Endothelial cell of umbilical vein (primary cell): ENCODE measurements at regions not wholly inside any gene's neighbourhood (a gene's known extent, or its start where the extent isn't known, plus 50 kb on each side); places are given as distances from the start of the nearest gene placed in this dataset.

Experiments
- BruUV-seq: library from RNA; stranded (reverse); fragments of 400-500 nt; replicated peaks from 2 replicates; lab custom pipeline; 2021; lab: Mats Ljungman, UMichigan
- CTCF ChIA-PET: fragments of 300-600, 350-600 bp; sonication (Branson Sonifier 250); formaldehyde crosslinking; loops from one replicate; lab custom pipeline; 2021; ENCODE audit warnings: antibody characterized with exemption, inconsistent platforms; lab: Charles Lee
- POLR2A ChIA-PET: fragments of 300-600, 350-600 bp; sonication (Branson Sonifier 250); formaldehyde crosslinking; loops from one replicate; lab custom pipeline; 2021; ENCODE audit warnings: antibody characterized with exemption, inconsistent platforms; lab: Charles Lee
- DNase-seq: peaks from one replicate; pipeline ENCODE4 v3.0.0-alpha.2; 2011; ENCODE audit warnings: low read depth, low spot score
- FAIRE-seq: peaks from 2 replicates; lab custom pipeline; 2011; peaks lifted over from hg19 to GRCh38; lab: Jason Lieb, UNC
- H2AFZ ChIP-seq: 2 replicates; pipeline ENCODE4 v1.6.0; 2012; ENCODE audit warnings: low read depth, low read length, control low read depth, inconsistent platforms
- H3K27ac ChIP-seq: 2 replicates; pipeline ENCODE4 v1.5.1; 2011; ENCODE audit warnings: low read depth, mild to moderate bottlenecking, control low read depth, low read length, moderate library complexity; ENCODE audit not compliant: insufficient read depth
- H3K27me3 ChIP-seq, 2 experiments: 2 replicates each; pipeline versions ENCODE4 v1.6.0 to v1.6.1; 2011; ENCODE audit warnings: low read length in 2 of 2, mixed read lengths in 1 of 2; ENCODE audit not compliant: control insufficient read depth in 2 of 2, insufficient read depth in 2 of 2
- H3K36me3 ChIP-seq, 2 experiments: 2 replicates in 1 of 2; 3 replicates in 1 of 2; pipeline ENCODE4 v1.5.1; 2011; ENCODE audit warnings: low read length in 2 of 2, mild to moderate bottlenecking in 1 of 2, moderate library complexity in 1 of 2; ENCODE audit not compliant: control insufficient read depth in 2 of 2, insufficient read depth in 2 of 2; ENCODE audit errors: extremely low read depth in 1 of 2
- H3K4me1 ChIP-seq: 3 replicates; pipeline ENCODE4 v1.5.1; 2011; ENCODE audit warnings: mild to moderate bottlenecking, low read length; ENCODE audit not compliant: control insufficient read depth, insufficient read depth; ENCODE audit errors: extremely low read depth
- H3K4me2 ChIP-seq: 2 replicates; pipeline ENCODE4 v1.6.1; 2011; ENCODE audit warnings: low read length, control low read depth, mixed read lengths; ENCODE audit not compliant: insufficient read depth
- H3K4me3 ChIP-seq, 3 experiments: fragments of 200-600 bp in 1 of 3; sonication (generic), shearing (Covaris generic) in 1 of 3; replicated peaks in 1 of 3; 2 replicates each; pipeline ENCODE4 v1.5.1; 2011 to 2016; ENCODE audit warnings: control low read depth in 3 of 3, low read length in 3 of 3, mild to moderate bottlenecking in 2 of 3, inconsistent platforms in 1 of 3, low read depth in 1 of 3, moderate library complexity in 1 of 3; ENCODE audit not compliant: insufficient read depth in 1 of 3
- H3K79me2 ChIP-seq: 2 replicates; pipeline ENCODE4 v1.6.0; 2012; ENCODE audit warnings: low read length, inconsistent platforms; ENCODE audit not compliant: control insufficient read depth, insufficient read depth
- H3K9ac ChIP-seq: replicated peaks from 2 replicates; pipeline ENCODE3; 2011; ENCODE audit warnings: low read length, control low read depth; ENCODE audit not compliant: insufficient read depth; ENCODE audit errors: extremely low read depth
- H3K9me1 ChIP-seq: replicated peaks from 3 replicates; pipeline ENCODE4 v1.6.0; 2011; ENCODE audit warnings: mild to moderate bottlenecking, low read length; ENCODE audit not compliant: control insufficient read depth, insufficient read depth; ENCODE audit errors: extremely low read depth
- H3K9me3 ChIP-seq: replicated peaks from 2 replicates; pipeline ENCODE4 v1.5.1; 2012; ENCODE audit warnings: low read length, inconsistent platforms; ENCODE audit not compliant: control insufficient read depth, insufficient read depth
- H4K20me1 ChIP-seq: replicated peaks from 2 replicates; pipeline ENCODE3; 2011; ENCODE audit warnings: mild to moderate bottlenecking, low read length; ENCODE audit not compliant: control insufficient read depth, insufficient read depth; ENCODE audit errors: extremely low read depth
- EZH2 ChIP-seq: IDR thresholded peaks from 2 replicates; pipeline ENCODE4 v1.6.1; 2012; ENCODE audit warnings: borderline replicate concordance, low read depth, mild to moderate bottlenecking, moderate library complexity, low read length, inconsistent platforms; ENCODE audit not compliant: severe bottlenecking
- FOS ChIP-seq: IDR thresholded peaks from 2 replicates; pipeline ENCODE4 v1.6.1; 2011; ENCODE audit warnings: mild to moderate bottlenecking, low read length, moderate library complexity, borderline replicate concordance; ENCODE audit not compliant: insufficient read depth
- GATA2 ChIP-seq: IDR thresholded peaks from 2 replicates; pipeline ENCODE4 v1.7.0; 2011; ENCODE audit warnings: low read depth, mild to moderate bottlenecking, moderate library complexity, mixed read lengths, low read length; ENCODE audit not compliant: insufficient read length, insufficient read depth
- JUN ChIP-seq: IDR thresholded peaks from 2 replicates; pipeline ENCODE4 v1.6.1; 2011; ENCODE audit warnings: borderline replicate concordance, low read depth; ENCODE audit not compliant: insufficient read length, insufficient read depth
- MYC ChIP-seq: IDR thresholded peaks from one replicate; pipeline ENCODE4 v1.6.1; 2011; ENCODE audit warnings: mild to moderate bottlenecking, low read depth, low read length
- POLR2A ChIP-seq: IDR thresholded peaks from 2 replicates; pipeline ENCODE4 v1.6.1; 2012; ENCODE audit warnings: low read depth, mild to moderate bottlenecking, control low read depth, low read length
- POLR2AphosphoS5 ChIP-seq: IDR thresholded peaks from 2 replicates; pipeline ENCODE4 v1.6.1; 2012; ENCODE audit warnings: low read depth, mild to moderate bottlenecking, control low read depth, low read length, moderate library complexity; ENCODE audit not compliant: insufficient read depth
- dilution Hi-C: fragments of 300-500 bp; cut with MboI; formaldehyde crosslinking; loops from one replicate; pipeline ENCODE4 v1.15.0; 2019; ENCODE audit warnings: low sequenced_read_pairs; ENCODE audit not compliant: extremely low pct_ligation_motif_present
- intact Hi-C: fragments of 100-400 bp; cut with micrococcal nuclease; formaldehyde crosslinking; loops from one replicate; pipeline ENCODE4 v1.10.0; 2022
- TF ChIP-seq, protein P1 (sequence below): IDR thresholded peaks from 2 replicates; pipeline ENCODE4 v1.6.1; 2011; ENCODE audit not compliant: insufficient read depth, insufficient read length
- TF ChIP-seq, protein P2 (sequence below), 2 donors: IDR thresholded peaks; 1 replicate in 1 of 2; 2 replicates in 1 of 2; pipeline ENCODE4 v1.5.1; 2011; ENCODE audit warnings: low read length in 2 of 2, mild to moderate bottlenecking in 2 of 2, moderate library complexity in 2 of 2, control low read depth in 1 of 2, inconsistent platforms in 1 of 2, low read depth in 1 of 2; ENCODE audit not compliant: insufficient read depth in 1 of 2; ENCODE audit errors: extremely low read depth in 1 of 2

DNA sequence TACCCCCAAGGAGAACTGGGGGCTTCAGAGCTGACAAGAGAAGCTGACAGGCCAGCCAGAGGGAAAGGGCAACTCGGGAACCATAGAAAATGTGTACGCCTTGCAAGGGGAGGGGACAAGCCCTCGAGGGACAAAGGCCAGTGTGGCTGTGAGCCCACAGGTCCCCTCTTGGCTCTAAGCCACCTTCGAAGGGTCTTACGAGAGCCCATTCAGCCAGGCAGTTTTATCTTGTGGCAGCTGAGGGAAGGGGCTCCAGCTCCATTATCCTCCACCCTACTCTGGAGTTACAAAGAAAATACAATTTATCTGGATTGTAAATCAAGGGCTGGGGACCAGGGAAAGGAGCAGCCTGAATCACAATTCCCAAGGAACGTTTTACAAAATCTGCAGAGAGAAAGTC is 159.5 kb upstream of the ZMIZ1 start:
- POLR2A ChIA-PET, result no interaction called here
- no TSS peak for BruUV-seq
- no peak overlapping the region for H3K4me2 ChIP-seq
- intact Hi-C loops, result no loop called here
- no peak overlapping the region for H3K27ac ChIP-seq
- no peak overlapping the region for H3K4me3 ChIP-seq
- H3K4me1 ChIP-seq, result no peaks in the 10 kb centered on the region
- no peaks in the 10 kb centered on the region for H3K79me2 ChIP-seq
- H4K20me1 ChIP-seq, result no peaks in the 10 kb centered on the region
- dilution Hi-C loops, result no loop called here
- CTCF ChIA-PET, result interaction anchor here (1.1 to 1.5 kb wide), 2 partner anchors 8 to 12 kb away, joined by 3 read pairs; no protein-coding TSS in a partner anchor
- H3K9me1 ChIP-seq, result no peaks in the 10 kb centered on the region
- H3K27me3 ChIP-seq, result no peaks in the 10 kb centered on the region
- no peak for DNase-seq
- no peak for TF ChIP-seq POLR2A
- TF ChIP-seq, protein P1, sequence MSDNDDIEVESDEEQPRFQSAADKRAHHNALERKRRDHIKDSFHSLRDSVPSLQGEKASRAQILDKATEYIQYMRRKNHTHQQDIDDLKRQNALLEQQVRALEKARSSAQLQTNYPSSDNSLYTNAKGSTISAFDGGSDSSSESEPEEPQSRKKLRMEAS, result no peak
- TF ChIP-seq MYC, result no peak
- TF ChIP-seq FOS, result no peak
- no peak for TF ChIP-seq EZH2
- TF ChIP-seq, protein P2, sequence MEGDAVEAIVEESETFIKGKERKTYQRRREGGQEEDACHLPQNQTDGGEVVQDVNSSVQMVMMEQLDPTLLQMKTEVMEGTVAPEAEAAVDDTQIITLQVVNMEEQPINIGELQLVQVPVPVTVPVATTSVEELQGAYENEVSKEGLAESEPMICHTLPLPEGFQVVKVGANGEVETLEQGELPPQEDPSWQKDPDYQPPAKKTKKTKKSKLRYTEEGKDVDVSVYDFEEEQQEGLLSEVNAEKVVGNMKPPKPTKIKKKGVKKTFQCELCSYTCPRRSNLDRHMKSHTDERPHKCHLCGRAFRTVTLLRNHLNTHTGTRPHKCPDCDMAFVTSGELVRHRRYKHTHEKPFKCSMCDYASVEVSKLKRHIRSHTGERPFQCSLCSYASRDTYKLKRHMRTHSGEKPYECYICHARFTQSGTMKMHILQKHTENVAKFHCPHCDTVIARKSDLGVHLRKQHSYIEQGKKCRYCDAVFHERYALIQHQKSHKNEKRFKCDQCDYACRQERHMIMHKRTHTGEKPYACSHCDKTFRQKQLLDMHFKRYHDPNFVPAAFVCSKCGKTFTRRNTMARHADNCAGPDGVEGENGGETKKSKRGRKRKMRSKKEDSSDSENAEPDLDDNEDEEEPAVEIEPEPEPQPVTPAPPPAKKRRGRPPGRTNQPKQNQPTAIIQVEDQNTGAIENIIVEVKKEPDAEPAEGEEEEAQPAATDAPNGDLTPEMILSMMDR (IDR thresholded peaks at IDR 0.05; ENCODE audit: extremely low read depth in 1 of 2, insufficient read depth in 1 of 2, low read depth in 1 of 2, low read length in 2 of 2), result no peak
- no peak for TF ChIP-seq JUN
- no peak for TF ChIP-seq POLR2AphosphoS5
- TF ChIP-seq GATA2, result no peak
- H3K9ac ChIP-seq, result no peak overlapping the region
- no peaks in the 10 kb centered on the region for H3K9me3 ChIP-seq
- FAIRE-seq, result no peak
- H2AFZ ChIP-seq, result no peak overlapping the region
- H3K36me3 ChIP-seq, result no peaks in the 10 kb centered on the region
